Motor neuron (in vitro differentiated cells): ENCODE measurements at regions not wholly inside any gene's neighbourhood (a gene's known extent, or its start where the extent isn't known, plus 50 kb on each side); places are given as distances from the start of the nearest gene placed in this dataset.

ENCODE experiments used
- ATAC-seq, 8 experiments: fragments of 200-7000 bp; cut with Tn5 transposase; replicated peaks in 6 of 8; 2 replicates each; pipeline ENCODE4 v1.8.0; 2021; ENCODE audit warnings: mild to moderate bottlenecking in 8 of 8, moderate library complexity in 8 of 8
- H3K27ac ChIP-seq, 2 donors: fragments of 250-450 bp; sonication (Bioruptor Pico); 2 replicates each; pipeline ENCODE4 v1.9.0; 2021; ENCODE audit warnings: antibody characterized with exemption in 2 of 2, mild to moderate bottlenecking in 2 of 2, moderate library complexity in 1 of 2
- H3K4me1 ChIP-seq, 2 donors: fragments of 250-450 bp; sonication (Bioruptor Pico); replicated peaks in 1 of 2; 2 replicates each; pipeline ENCODE4 v1.6.1; 2021; ENCODE audit warnings: antibody characterized with exemption in 2 of 2, mild to moderate bottlenecking in 2 of 2, moderate library complexity in 1 of 2
- H3K4me3 ChIP-seq, 5 donors: fragments of 250-450 bp; sonication (Bioruptor Pico); 2 replicates each; pipeline ENCODE4 v1.9.0; 2021; ENCODE audit warnings: antibody characterized with exemption in 5 of 5, mild to moderate bottlenecking in 5 of 5, moderate library complexity in 4 of 5
- WGBS, 10 experiments: fragments of 450-650 bp; shearing (Covaris generic); methylation state at CpG; one replicate each; pipeline ENCODE4 v1.0.0; 2022; 5-methylcytosine and 5-hydroxymethylcytosine counted together
- in situ Hi-C, 9 experiments: fragments of 400-800 bp; cut with MboI; loops; one replicate each; pipeline ENCODE4 v1.15.0; 2021; ENCODE audit warnings: low sequenced_read_pairs in 9 of 9, low pct_unique_long_range_greater_than_20kb in 2 of 9; ENCODE audit not compliant: unreplicated experiment in 9 of 9

DNA sequence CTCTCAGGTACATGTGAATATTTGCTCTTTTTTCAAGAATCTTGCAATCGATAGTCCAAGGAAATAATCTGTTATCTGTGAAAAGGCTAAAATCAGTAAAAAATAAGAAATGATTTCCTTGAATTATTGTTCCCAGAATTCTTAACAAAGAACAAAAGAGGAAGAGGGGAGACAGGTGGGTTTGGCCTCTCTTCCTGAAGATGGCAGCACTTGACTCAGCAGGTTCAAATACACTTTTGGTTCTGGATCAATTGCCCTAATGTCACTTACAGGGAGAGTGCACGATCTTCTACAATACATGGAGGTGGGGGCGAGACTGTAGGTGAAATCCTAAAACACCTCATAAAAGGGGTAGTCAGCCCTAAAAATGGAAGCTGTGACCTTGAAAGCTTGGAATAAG is 358.7 kb downstream of the IRS2 start:
- Histone ChIP-seq H3K27ac (no peak overlapping the region), H3K4me3 (no peak overlapping the region), H3K4me1 (peaks cover 0 to 10% of the 10 kb centered on the region in 2 donors)
- in situ Hi-C loops = no loop called here
- WGBS, 10 experiments = 36 to 100% (median 90%) methylated on average over 1 to 3 of the region's 3 CpGs; no CpG with 5 or more reads in 3 of the 10 experiments
- no peak for ATAC-seq

DNA sequence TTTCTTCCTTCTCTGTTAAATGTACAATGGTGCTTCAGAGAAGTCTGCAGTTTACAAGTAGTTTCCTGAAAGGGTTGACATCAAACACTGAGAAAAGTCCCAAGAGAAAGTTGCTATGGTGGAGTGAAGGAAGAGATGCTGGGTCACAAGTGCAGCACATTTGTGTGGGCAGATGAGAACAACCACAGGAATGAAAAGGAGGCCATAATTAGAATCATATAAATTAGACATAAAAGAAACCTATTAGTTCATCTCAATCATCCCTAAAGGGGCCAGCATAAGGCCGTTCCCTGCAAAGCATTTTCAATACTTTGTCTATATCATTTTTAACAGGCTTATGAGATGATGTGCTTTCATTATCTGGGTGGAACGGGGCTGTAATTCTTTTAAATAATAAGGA is 359.2 kb downstream of the IRS2 start:
- no peak overlapping the region for H3K4me3 ChIP-seq
- H3K4me1 ChIP-seq = peaks cover 0 to 10% of the 10 kb centered on the region in 2 donors
- in situ Hi-C loops = no loop called here
- no peak for ATAC-seq
- WGBS, 10 experiments = 0 to 93% (median 67%) methylated on average over 1 to 2 of the region's 2 CpGs; no CpG with 5 or more reads in 1 of the 10 experiments
- no peak overlapping the region for H3K27ac ChIP-seq

DNA sequence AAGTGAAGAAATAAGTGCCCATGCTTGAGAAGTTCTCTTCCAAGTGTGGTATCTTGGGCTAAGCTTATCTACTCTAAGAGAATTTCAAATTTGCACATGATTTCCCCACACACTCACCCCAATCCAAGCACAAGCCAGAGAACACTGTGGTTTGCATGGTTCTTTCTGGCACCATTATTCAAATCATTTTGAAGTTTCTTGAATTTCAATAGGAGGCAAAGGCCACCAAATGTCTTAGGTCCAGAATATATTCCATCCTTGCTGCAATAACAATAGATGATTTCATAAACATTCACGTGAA is 359.7 kb downstream of the IRS2 start:
- in situ Hi-C loops = no loop called here
- no peak overlapping the region for H3K27ac ChIP-seq
- 0 to 100% (median 67%) methylated on average over 1 of the region's 1 CpG; no CpG with 5 or more reads in 5 of the 10 experiments for WGBS, 10 experiments
- no peak for ATAC-seq
- peaks cover 0 to 10% of the 10 kb centered on the region in 2 donors for H3K4me1 ChIP-seq
- no peak overlapping the region for H3K4me3 ChIP-seq

DNA sequence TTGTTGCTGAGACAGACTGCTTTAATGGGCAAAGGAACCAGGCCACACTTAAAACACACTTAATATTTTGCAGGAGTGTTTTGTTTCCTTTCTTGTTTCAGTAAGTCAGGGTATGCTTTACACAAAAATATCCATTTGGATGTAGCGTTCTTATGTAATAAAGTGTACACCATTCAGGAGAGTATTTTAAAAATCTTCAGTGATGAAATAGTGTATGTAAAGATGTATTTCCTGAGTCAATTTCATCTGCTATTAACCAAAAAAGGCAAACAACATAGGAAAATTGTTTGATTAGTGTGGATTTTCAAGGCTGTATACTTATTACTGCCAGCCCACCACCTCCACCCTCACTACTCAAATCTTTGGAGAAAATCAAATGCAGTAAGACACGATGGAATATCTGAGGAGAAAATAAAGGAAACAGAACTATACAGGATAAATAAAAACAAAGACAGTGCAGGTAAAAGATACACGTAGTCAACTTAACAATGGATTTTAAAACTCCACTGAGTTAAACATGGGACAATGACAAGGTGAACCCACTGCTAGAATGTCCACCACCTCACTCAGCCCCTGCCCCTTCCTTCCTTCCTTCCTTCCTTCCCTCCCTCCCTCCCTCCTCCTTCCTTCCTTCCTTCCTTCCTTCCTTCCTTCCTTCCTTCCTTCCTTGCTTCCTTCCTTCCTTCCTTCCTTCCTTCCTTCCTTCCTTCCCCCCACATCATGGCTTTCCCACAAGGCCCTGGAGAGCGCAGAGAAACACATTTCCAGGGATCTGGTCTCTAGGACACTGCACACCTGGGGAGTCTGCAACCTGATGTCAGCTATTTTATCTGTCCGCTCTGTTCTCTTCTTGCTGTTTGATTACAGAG is 360.3 kb downstream of the IRS2 start:
- in situ Hi-C loops = no loop called here
- WGBS, 10 experiments = 30 to 90% (median 60%) methylated on average over 1 to 3 of the region's 5 CpGs
- ATAC-seq = no peak
- Histone ChIP-seq H3K4me3 (no peak overlapping the region), H3K4me1 (peaks cover 0 to 10% of the 10 kb centered on the region in 2 donors), H3K27ac (no peak overlapping the region)

DNA sequence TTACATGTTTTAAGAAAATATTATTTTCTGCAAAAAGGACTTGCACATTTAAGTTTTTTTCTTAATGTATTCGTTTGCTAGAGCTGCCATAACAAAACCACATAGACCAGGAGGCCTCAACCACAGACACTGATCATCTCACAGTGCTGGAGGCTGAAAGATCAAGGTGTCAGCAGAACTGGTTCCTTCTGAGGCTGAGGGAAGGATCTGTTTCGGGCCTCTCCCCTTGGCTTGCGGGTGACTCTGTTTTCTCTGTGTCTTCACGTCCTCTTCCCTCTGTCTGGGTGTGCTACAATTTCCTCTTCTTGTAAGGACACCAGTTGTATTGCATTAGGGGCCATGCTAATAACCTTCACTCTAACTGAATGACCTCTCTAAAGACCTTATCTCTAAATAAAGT is 364.2 kb downstream of the IRS2 start:
- 0 to 93% (median 43%) methylated on average over 1 to 4 of the region's 4 CpGs; no CpG with 5 or more reads in 1 of the 10 experiments for WGBS, 10 experiments
- no peak overlapping the region for H3K4me3 ChIP-seq
- no peak for ATAC-seq
- H3K27ac ChIP-seq = no peak overlapping the region
- in situ Hi-C loops = no loop called here
- peaks cover 0 to 10% of the 10 kb centered on the region in 2 donors for H3K4me1 ChIP-seq

DNA sequence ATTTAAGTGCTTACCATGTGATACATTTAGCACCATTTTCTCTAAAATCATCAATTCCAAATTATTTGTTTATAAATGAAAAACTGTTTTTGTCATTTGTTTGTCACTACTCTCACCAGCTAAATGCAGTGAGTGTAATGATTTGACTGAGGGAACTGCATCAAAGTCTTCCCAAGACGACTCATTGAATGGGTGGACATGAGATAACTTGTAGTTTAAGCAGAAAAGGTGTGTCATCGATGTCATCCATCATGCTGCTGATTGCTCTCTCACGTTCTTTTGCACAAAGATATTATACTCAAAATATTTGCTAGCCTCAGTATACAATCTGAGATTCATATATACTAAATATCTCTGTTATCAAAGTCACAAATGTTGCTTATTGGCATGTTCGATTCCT is 366.5 kb downstream of the IRS2 start:
- 24 to 80% (median 61%) methylated on average over 2 to 4 of the region's 4 CpGs; no CpG with 5 or more reads in 2 of the 10 experiments for WGBS, 10 experiments
- Histone ChIP-seq H3K4me1 (peaks cover under 1 to 2% of the 10 kb centered on the region in 2 donors), H3K27ac (no peak overlapping the region), H3K4me3 (no peak overlapping the region)
- in situ Hi-C loops = no loop called here
- ATAC-seq = no peak

DNA sequence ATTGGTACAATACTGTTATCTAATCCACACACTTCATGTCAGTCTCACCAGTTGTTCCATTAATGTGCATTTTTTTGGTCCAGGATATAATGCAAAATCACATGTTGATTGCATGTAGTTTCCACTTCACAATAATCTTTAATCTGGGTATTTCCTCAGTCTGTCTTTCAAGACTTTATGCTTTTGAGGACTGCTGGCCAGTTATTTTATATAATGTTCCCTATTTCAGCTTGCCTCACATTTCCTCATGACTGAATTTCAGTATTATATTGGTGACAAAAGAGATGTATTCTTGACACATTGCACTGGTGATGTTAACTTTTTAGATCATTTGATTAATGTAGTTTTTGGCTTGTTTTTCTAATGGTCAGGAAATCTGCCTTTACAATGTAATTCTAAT is 368.3 kb downstream of the IRS2 start:
- Histone ChIP-seq H3K27ac (no peak overlapping the region), H3K4me1 (peaks cover 18 to 20% of the 10 kb centered on the region in 2 donors), H3K4me3 (no peak overlapping the region)
- in situ Hi-C loops = no loop called here
- no peak for ATAC-seq

DNA sequence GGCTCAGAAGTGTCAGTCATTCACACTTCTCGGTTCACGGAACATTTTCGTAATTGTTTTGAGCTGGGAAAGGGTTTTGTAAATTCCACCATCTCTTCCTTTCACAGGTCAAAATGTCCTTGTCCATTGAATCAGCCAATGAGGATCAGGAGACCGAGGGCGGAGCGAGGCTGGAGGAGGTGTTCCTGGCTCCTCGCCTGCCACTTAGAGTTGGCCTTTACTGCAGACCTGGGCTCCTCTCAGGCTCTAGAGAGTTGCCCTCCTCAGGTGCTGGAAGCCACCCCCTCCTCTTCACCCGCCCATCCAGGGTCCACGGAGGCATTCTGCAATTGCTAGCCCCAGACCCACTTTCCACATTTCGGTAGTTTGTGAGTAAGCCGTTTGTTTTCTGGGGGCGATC is 370.4 kb downstream of the IRS2 start:
- Histone ChIP-seq H3K4me1 (peaks cover 30 to 37% of the 10 kb centered on the region in 2 donors), H3K27ac (no peak overlapping the region), H3K4me3 (no peak overlapping the region)
- no peak for ATAC-seq
- in situ Hi-C loops = no loop called here
- 67 to 100% (median 95%) methylated on average over 1 to 8 of the region's 12 CpGs; no CpG with 5 or more reads in 5 of the 10 experiments for WGBS, 10 experiments

DNA sequence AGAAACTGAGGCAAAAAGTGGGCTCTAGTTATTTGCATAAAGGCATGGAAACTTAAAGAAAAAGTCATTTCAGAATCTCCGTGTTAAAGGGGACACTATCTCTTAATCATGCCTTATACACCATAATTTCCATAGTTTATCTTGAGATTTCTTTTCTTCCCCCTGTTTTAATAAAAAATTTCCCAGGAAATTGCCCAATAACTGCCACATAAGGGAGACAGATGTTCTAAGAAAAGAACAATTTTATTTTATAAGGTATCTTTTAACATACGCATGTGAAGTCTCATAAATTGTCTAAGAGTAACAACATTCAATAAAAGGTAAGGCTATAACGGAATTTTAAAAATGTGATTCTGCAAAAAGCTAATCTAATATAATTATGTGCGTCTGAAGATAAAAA is 371.3 kb downstream of the IRS2 start:
- Histone ChIP-seq H3K27ac (no peak overlapping the region), H3K4me1 (peaks cover 30 to 37% of the 10 kb centered on the region in 2 donors), H3K4me3 (no peak overlapping the region)
- WGBS, 10 experiments = 4 to 98% (median 89%) methylated on average over 2 to 4 of the region's 4 CpGs; no CpG with 5 or more reads in 1 of the 10 experiments
- in situ Hi-C loops = no loop called here
- no peak for ATAC-seq

DNA sequence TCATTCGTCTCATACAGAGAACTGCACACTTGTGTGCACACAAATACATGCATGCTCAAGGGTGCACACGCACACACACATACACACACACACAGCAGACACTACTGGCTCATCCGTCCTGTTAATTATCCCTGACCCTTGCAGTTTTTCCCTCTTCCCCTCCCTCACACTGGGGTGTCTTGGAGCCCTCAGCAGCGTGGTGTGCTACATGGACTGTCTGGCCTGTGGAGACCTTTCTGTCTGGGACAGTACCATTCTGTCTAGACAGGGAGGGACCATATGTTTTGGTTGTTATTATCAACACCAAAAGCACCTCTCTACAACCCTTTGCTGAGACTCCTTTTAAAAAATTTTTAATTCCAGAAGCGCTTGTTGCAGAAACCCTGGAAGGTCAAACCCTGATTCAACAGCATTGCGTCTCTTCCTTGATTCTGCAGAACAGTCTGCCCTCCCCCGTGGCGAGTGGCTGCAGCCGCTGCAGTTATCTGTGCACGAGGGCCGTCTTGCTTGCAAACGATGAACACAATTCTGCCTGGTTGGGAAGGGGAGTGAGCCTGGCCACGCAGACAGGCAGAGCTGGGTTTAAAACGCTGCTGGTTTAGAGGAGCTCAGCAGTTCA is 374.0 kb downstream of the IRS2 start:
- in situ Hi-C loops = no loop called here
- 0 to 100% (median 10%) methylated on average over 1 to 12 of the region's 14 CpGs; no CpG with 5 or more reads in 2 of the 10 experiments for WGBS, 10 experiments
- peak; percentile 70 to 99 (median 98) for ATAC-seq
- peak overlapping the region; percentile 91 to 96 for H3K27ac ChIP-seq
- peaks cover 30 to 41% of the 10 kb centered on the region in 2 donors for H3K4me1 ChIP-seq
- peak overlapping the region; percentile 26 to 33 (median 28) for H3K4me3 ChIP-seq

DNA sequence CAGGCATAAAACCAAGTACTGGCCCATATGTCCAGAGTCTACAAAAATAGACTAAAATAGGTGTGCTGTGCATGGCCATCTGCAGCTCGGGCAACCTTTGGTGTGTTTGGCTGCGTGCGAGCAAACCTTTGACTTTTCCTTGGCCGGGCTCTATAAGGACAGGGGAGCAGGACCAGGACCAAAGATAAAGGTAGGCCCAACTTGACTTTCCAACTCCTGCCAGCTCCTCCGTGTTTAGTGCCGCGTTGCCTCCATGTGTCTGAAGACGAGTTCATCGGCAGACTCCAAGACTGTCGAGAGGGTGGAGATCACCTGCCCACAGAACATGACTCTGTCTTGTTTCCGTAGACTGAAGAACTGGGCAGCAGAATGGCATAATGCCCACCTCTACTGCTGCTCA is 375.5 kb downstream of the IRS2 start:
- H3K4me3 ChIP-seq = no peak overlapping the region
- in situ Hi-C loops = no loop called here
- no peak for ATAC-seq
- WGBS, 10 experiments = 45 to 100% (median 95%) methylated on average over 1 to 7 of the region's 11 CpGs
- H3K27ac ChIP-seq = no peak overlapping the region
- H3K4me1 ChIP-seq = peaks cover 42 to 56% of the 10 kb centered on the region in 2 donors

DNA sequence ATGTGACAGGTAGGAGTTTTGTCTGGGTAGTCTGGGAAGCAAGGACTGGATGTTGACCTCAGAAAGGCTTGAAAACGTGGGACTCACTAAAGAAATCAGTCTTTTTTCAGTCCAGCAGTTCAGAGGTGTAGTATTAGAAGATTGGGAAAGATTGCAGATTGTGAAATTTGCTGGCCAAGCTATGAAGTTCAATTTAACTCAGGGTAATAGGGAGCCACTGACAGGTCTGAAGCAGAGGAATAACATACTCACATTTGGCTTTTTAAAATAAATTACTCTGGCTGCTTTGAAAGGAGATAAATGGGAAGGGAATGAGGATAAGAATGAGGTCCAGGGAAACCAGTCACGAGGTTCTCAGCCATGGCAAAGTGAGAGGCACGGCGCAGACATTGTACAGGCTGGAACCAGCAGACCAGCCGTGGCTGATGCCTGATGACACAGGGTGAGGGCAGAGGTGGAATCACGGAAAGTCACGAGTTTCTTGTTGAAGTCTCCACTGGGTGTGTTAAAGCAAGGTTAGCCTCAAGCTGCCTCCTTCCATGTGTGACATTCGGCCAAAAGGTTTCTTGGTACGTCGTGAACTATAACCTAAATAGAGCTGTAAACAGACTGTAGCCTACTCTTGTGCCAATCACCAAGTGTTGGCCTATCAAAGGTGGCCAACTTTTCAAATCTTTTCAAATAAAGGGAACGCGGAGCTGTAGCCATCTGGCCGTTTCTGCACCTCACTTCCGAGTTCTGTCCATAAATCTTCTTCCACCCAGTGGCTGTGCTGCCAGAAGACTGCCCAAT is 377.6 kb downstream of the IRS2 start:
- H3K4me3 ChIP-seq = no peak overlapping the region
- H3K27ac ChIP-seq = no peak overlapping the region
- in situ Hi-C loops = no loop called here
- 25 to 89% (median 77%) methylated on average over 1 to 14 of the region's 14 CpGs; no CpG with 5 or more reads in 1 of the 10 experiments for WGBS, 10 experiments
- H3K4me1 ChIP-seq = peaks cover 31 to 45% of the 10 kb centered on the region in 2 donors
- no peak for ATAC-seq
